K562 (cell line): ENCODE measurements at regions not wholly inside any gene's neighbourhood (a gene's known extent, or its start where the extent isn't known, plus 50 kb on each side); places are given as distances from the start of the nearest gene placed in this dataset.

ENCODE experiments used
- CTCF ChIP-seq, 3 experiments: IDR thresholded peaks in 2 of 3; conservative IDR thresholded peaks in 1 of 3; 2 replicates each; pipeline ENCODE4 v1.5.1; 2011 to 2012; ENCODE audit warnings: low read length in 3 of 3, mild to moderate bottlenecking in 3 of 3, control low read depth in 2 of 3, improper control_type of control experiment in 1 of 3, inconsistent platforms in 1 of 3, low read depth in 1 of 3, mixed read lengths in 1 of 3, moderate library complexity in 1 of 3; ENCODE audit not compliant: insufficient read depth in 2 of 3
- HINFP ChIP-seq: fragments of 450-650 bp; conservative IDR thresholded peaks from 2 replicates; pipeline ENCODE4 v1.6.1; 2016; ENCODE audit warnings: missing genetic modification characterization, low read depth, mild to moderate bottlenecking, control low read depth, missing compliant biosample characterization
- MBD1 ChIP-seq: fragments of 250-450 bp; sonication (Bioruptor Pico); IDR thresholded peaks from 2 replicates; pipeline ENCODE4 v1.8.0; 2022; ENCODE audit warnings: inconsistent platforms
- ZNF239 ChIP-seq: fragments of 250-450 bp; sonication (Bioruptor Pico); IDR thresholded peaks from 2 replicates; pipeline ENCODE4 v1.4.0; 2020; ENCODE audit warnings: mild to moderate bottlenecking
- ZNF586 ChIP-seq: fragments of 450-650 bp; formaldehyde crosslinking; conservative IDR thresholded peaks from 2 replicates; pipeline ENCODE4 v1.4.0; 2020; ENCODE audit warnings: mild to moderate bottlenecking, moderate library complexity

GRCh38 chr2:146786396-146786795, 1058.4 kb upstream of the ACVR2A start:
- no peak for TF ChIP-seq ZNF586 (CRISPR knock-in tag)
- TF ChIP-seq MBD1 (CRISPR knock-in tag) = no peak
- no peak for TF ChIP-seq CTCF (IDR thresholded peaks at IDR 0.05 in 2 of 3, conservative IDR thresholded peaks at IDR 0.05 in 1 of 3; ENCODE audit: insufficient read depth in 2 of 3, low read depth in 1 of 3, low read length in 3 of 3)
- TF ChIP-seq ZNF239 (CRISPR knock-in tag) = no peak
- no peak for TF ChIP-seq HINFP
